ENCODE measurements at regions not wholly inside any gene's neighbourhood (a gene's known extent, or its start where the extent isn't known, plus 50 kb on each side); places are given as distances from the start of the nearest gene placed in this dataset.
A peak's percentile ranks its signal among the peaks of the same experiment; 100 is the strongest.

DNA sequence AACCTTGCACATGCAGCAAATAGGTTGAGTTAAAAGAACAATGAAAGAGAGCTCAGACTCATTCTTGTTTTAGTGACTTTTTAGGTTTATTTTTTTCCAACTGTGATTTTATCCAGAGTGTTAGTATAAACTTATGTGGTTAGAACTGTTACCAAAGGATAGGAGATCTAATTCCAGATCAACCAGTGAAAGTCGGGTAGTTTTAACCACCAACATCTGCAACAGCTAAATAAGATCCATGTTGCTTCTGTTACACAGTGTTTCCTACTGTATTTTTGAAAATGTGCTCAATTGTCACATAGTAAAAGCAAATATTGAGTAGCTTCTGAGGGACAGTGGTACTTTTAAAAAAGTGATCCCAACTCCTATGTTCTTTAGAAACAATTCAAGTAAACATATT, 53.9 kb upstream of the ARGLU1 start:
- DNase-seq (ENCODE audit: low spot score) = no peak
- ATAC-seq = no peak

DNA sequence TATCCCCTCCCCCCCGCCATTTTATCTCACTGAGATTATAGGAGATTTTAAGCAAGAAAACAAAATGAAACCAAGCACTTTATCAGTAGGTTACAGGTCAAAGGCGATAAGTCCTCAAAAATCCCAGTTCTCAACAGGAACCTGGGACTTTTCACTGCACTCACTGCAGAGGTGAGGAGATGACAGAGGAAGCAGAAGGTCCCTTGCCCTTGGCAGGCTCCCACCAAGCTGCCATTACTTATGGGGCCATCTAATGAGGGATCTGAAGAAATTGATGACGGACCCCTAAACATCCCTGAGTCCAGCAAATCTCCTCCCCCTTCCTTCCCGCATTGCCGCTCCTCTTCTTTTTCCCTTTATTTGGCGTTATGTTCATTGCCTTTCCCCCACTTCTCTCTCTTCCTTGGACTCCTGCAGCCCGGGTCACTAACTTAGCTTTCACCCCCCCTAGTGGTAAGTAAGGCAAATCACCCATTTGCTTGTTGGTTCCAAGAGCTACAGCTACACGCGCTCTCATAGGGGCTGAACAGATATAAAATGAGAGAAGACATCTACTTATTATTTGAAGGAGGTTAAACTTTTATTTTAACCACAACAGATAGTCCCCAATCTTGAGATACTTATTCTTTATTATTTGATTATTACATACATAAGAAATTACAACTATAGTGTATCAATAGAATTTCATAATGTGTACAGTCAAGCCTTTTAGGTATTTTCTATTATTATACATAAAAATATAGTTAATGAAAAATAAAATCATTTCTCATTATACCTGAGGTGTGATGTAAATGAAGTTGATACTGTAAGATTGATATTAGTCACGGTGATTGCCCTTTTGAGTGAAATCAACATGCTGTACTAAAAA, 52.0 kb upstream of the ARGLU1 start:
- no peak for DNase-seq (ENCODE audit: low spot score)
- peak; percentile 97 for ATAC-seq

All from left lobe of liver (tissue), 2 donors.